ENCODE measurements at regions not wholly inside any gene's neighbourhood (a gene's known extent, or its start where the extent isn't known, plus 50 kb on each side); places are given as distances from the start of the nearest gene placed in this dataset.
A peak's percentile ranks its signal among the peaks of the same experiment; 100 is the strongest.

GRCh38 chr9:686321-686813 is 155.1 kb upstream of the DMRT1 start:
- H3K4me3 ChIP-seq (ENCODE audit: low read depth, poor library complexity, severe bottlenecking): no peak overlapping the region
- intact Hi-C loops (cut with DNase I; ENCODE audit: low total_unique reads): no loop called here
- 20 to 30% methylated on average over 7 of the region's 7 CpGs for WGBS, 2 donors
- no peak for TF ChIP-seq CTCF (IDR thresholded peaks at IDR 0.05)
- TF ChIP-seq POLR2A (IDR thresholded peaks at IDR 0.05): no peak
- DNase-seq (ENCODE audit: low spot score in 2 of 2): peak; percentile 83 to 89

- no peak for DNase-seq (ENCODE audit: low spot score in 2 of 2)
- intact Hi-C loops (cut with DNase I; ENCODE audit: low total_unique reads): no loop called here
- no peak overlapping the region for H3K4me3 ChIP-seq (ENCODE audit: low read depth, poor library complexity, severe bottlenecking)
- no peak for TF ChIP-seq POLR2A (IDR thresholded peaks at IDR 0.05)
- no peak for TF ChIP-seq CTCF (IDR thresholded peaks at IDR 0.05)
- WGBS, 2 donors: 88 to 94% methylated on average over 4 of the region's 4 CpGs
Measured at GRCh38 chr9:687034-687785, 154.3 kb upstream of the DMRT1 start.

- WGBS, 2 donors: 82 to 98% methylated on average over 4 of the region's 4 CpGs
- no peak overlapping the region for H3K4me3 ChIP-seq (ENCODE audit: low read depth, poor library complexity, severe bottlenecking)
- TF ChIP-seq POLR2A (IDR thresholded peaks at IDR 0.05) (no peak), CTCF (IDR thresholded peaks at IDR 0.05) (no peak)
- no peak for DNase-seq (ENCODE audit: low spot score in 2 of 2)
- intact Hi-C loops (cut with DNase I; ENCODE audit: low total_unique reads): no loop called here
Measured at GRCh38 chr9:687994-688393, 153.5 kb upstream of the DMRT1 start.

GRCh38 chr9:690517-691111 is 150.9 kb upstream of the DMRT1 start:
- intact Hi-C loops (cut with DNase I; ENCODE audit: low total_unique reads): no loop called here
- TF ChIP-seq CTCF (IDR thresholded peaks at IDR 0.05): no peak
- no peak for TF ChIP-seq POLR2A (IDR thresholded peaks at IDR 0.05)
- no peak for DNase-seq (ENCODE audit: low spot score in 2 of 2)
- 47 to 84% methylated on average over 3 of the region's 3 CpGs for WGBS, 2 donors
- H3K4me3 ChIP-seq (ENCODE audit: low read depth, poor library complexity, severe bottlenecking): no peak overlapping the region

GRCh38 chr9:691825-692400 is 149.6 kb upstream of the DMRT1 start:
- H3K4me3 ChIP-seq (ENCODE audit: low read depth, poor library complexity, severe bottlenecking): no peak overlapping the region
- TF ChIP-seq CTCF (IDR thresholded peaks at IDR 0.05) (no peak), POLR2A (IDR thresholded peaks at IDR 0.05) (no peak)
- intact Hi-C loops (cut with DNase I; ENCODE audit: low total_unique reads): no loop called here
- DNase-seq (ENCODE audit: low spot score in 2 of 2): no peak
- 39 to 47% methylated on average over 3 of the region's 3 CpGs for WGBS, 2 donors

All from lower leg skin (tissue), 4 donors.